ENCODE measurements at regions not wholly inside any gene's neighbourhood (a gene's known extent, or its start where the extent isn't known, plus 50 kb on each side); places are given as distances from the start of the nearest gene placed in this dataset.

- no peaks in the 10 kb centered on the region for H3K79me2 ChIP-seq (replicated peaks; ENCODE audit: insufficient read depth)
- no peak overlapping the region for H2AFZ ChIP-seq
- H3K36me3 ChIP-seq (ENCODE audit: insufficient read depth), result no peaks in the 10 kb centered on the region
- H3K4me3 ChIP-seq, result no peak overlapping the region
- no peaks in the 10 kb centered on the region for H3K9me2 ChIP-seq (ENCODE audit: insufficient read depth)
- H3K27me3 ChIP-seq (ENCODE audit: insufficient read depth), result no peaks in the 10 kb centered on the region
- ATAC-seq (no peak), DNase-seq (ENCODE audit: low spot score) (no peak)
- H3K27ac Mint-ChIP-seq, result no peak overlapping the region
- H3K27ac ChIP-seq (ENCODE audit: low read depth), result no peak overlapping the region
- H3K36me3 Mint-ChIP-seq (ENCODE audit: low read depth), result peaks cover 34% of the 10 kb centered on the region
- H3K9me3 Mint-ChIP-seq, result peaks cover 50% of the 10 kb centered on the region
- no peak overlapping the region for H3K4me2 ChIP-seq
- no peaks in the 10 kb centered on the region for H3K27me3 Mint-ChIP-seq (ENCODE audit: insufficient read depth, low read depth, poor library complexity)
- TF ChIP-seq STAT1 (IDR thresholded peaks at IDR 0.05; ENCODE audit: unreplicated experiment), result no peak
- TF ChIP-seq NANOG (IDR thresholded peaks at IDR 0.05; ENCODE audit: borderline replicate concordance), result no peak
- TF ChIP-seq ZNF114 (CRISPR knock-in tag; IDR thresholded peaks at IDR 0.05), result no peak
- no peak for TF ChIP-seq ETS1 (IDR thresholded peaks at IDR 0.05)
- TF ChIP-seq EZH2 (IDR thresholded peaks at IDR 0.05; ENCODE audit: low read depth, unreplicated experiment), result no peak
- TF ChIP-seq CTCF (conservative IDR thresholded peaks at IDR 0.05; ENCODE audit: low read depth in 2 of 2), result no peak
- no peak for TF ChIP-seq ZNF462 (CRISPR knock-in tag; IDR thresholded peaks at IDR 0.05)
- no peak for TF ChIP-seq POLR2AphosphoS5 (IDR thresholded peaks at IDR 0.05; ENCODE audit: low read depth)
- no peak for TF ChIP-seq ZNF331 (CRISPR knock-in tag; IDR thresholded peaks at IDR 0.05; ENCODE audit: low read depth)
- no peak for TF ChIP-seq JUNB (IDR thresholded peaks at IDR 0.05; ENCODE audit: unreplicated experiment)
- no peak for TF ChIP-seq EZH2phosphoT487 (IDR thresholded peaks at IDR 0.05; ENCODE audit: unreplicated experiment)
- H3K4me3 Mint-ChIP-seq, result no peak overlapping the region
- H3K4me1 Mint-ChIP-seq, result no peaks in the 10 kb centered on the region
- no peaks in the 10 kb centered on the region for H3K4me1 ChIP-seq (ENCODE audit: insufficient read depth)
- no peaks in the 10 kb centered on the region for H4K20me1 ChIP-seq (replicated peaks; ENCODE audit: insufficient read depth)
- no peaks in the 10 kb centered on the region for H3F3A ChIP-seq (replicated peaks; ENCODE audit: low read depth)
These were observed 395.1 kb upstream of the KHDRBS2 start for GRCh38 chr6:62681108-62681507.

Measured in GM23338 (cell line).